ENCODE measurements at regions not wholly inside any gene's neighbourhood (a gene's known extent, or its start where the extent isn't known, plus 50 kb on each side); places are given as distances from the start of the nearest gene placed in this dataset.
"Not testable (repeated sequence)": the region's sequence is repeated elsewhere in the genome, so short reads cannot be mapped to it uniquely, and the experiment has no call there.

DNA sequence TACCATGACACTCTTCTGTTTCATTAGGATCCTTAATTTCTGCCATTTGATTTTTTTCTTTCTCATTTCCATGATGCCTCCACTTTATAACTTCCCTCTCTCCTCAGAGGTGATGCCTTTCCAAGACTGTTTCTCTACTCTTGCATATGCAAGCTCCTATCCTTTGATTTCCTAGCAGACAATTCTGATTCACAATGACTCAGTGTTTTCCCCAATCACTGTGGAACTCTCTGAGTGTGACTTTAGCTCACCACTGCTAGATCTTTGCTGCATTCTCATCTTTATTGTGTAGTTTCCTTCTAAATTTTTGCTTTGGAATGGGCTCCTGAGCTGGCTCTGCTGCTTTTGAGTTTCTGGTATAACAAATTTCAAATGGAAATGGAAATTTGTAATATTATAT lies 184.9 kb downstream of the TINAG start:
- TF ChIP-seq JUND (IDR thresholded peaks at IDR 0.05; ENCODE audit: low read depth), result no peak
- in situ Hi-C loops (cut with HindIII; ENCODE audit: low pct_unique_long_range_greater_than_20kb, low sequenced_read_pairs), result no loop called here
- no peak for DNase-seq (ENCODE audit: low read depth in 1 of 2, low spot score in 1 of 2)

DNA sequence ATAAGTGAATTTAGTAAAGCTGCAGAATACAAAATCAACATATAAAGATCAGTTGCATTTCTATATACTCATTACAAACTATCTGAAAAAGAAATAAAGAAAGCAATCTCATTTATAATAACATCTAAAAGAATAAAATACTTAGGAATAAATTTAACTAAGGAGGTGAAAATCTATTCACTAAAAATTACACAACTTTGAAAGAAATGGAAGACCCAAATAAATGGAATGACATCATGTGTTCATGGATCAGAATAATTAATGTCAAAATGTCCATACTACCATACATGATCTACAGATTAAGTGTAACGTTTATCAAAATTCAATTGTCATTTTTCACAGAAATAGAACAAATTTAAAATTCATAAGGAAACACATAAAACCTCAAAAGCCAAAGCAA lies 194.9 kb downstream of the TINAG start:
- TF ChIP-seq JUND (IDR thresholded peaks at IDR 0.05; ENCODE audit: low read depth), result no peak
- DNase-seq (ENCODE audit: low read depth in 1 of 2, low spot score in 1 of 2), result no peak
- in situ Hi-C loops (cut with HindIII; ENCODE audit: low pct_unique_long_range_greater_than_20kb, low sequenced_read_pairs), result no loop called here

DNA sequence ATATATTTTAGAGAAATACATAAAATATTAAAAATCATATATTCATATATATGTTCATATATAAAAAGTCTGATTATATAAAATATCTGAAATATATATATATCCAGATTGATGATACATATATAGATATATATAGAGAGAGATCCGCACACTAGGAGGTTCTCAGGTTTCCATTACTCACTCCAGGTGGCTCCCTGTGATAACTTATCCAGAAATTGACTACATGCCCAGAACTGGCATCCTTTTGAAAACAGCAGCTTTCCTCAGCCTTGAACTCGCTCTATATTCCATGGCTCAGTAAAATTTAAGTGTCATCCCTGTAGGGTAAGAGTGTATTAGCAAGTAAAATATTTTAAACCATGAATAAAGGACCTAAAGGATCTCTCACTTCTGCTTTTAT lies 206.8 kb downstream of the TINAG start:
- no peak for DNase-seq (ENCODE audit: low read depth in 1 of 2, low spot score in 1 of 2)

DNA sequence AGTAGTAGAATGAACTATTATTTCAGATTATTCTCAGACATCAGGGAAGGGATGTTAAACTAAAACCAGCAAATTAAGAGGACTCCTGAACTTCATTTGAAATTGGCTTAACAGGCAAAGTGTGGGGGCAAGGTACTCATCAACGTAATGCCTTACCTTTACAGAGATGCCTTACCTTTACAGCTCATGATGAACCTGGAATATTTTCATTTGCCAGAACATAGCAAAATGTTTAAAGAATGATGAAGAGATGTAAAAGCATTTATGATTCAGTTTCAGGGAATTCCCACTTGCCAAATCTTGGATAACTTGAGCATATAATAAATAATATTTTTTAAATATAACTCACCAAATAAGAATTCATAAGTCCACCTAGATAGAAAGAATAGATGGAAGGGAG lies 207.5 kb downstream of the TINAG start:
- no peak for TF ChIP-seq JUND (IDR thresholded peaks at IDR 0.05; ENCODE audit: low read depth)
- no peak for DNase-seq (ENCODE audit: low read depth in 1 of 2, low spot score in 1 of 2)
- in situ Hi-C loops (cut with HindIII; ENCODE audit: low pct_unique_long_range_greater_than_20kb, low sequenced_read_pairs), result no loop called here

More for the DNA sequence above, 206.8 kb downstream of the TINAG start:
- no peak for TF ChIP-seq JUND (IDR thresholded peaks at IDR 0.05; ENCODE audit: low read depth)
- in situ Hi-C loops (cut with HindIII; ENCODE audit: low pct_unique_long_range_greater_than_20kb, low sequenced_read_pairs), result no loop called here

DNA sequence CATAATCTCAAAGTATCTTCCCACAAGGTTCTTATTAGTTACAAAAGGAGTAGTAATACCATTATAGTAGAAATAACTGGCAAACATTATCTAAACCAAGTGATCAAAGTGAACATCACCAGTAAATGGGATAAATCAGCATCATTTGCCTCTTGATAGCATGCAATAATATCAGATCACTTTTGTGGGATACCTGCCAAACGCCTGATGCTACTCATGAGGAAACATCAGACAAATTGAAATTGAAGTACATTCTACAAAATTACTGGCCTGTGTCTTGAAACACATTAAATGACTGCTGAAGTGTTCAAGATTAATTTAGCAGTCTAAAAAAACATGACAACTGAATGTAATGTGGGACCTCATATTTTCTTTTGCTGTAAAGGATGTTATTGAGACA lies 208.1 kb downstream of the TINAG start:
- in situ Hi-C loops (cut with HindIII; ENCODE audit: low pct_unique_long_range_greater_than_20kb, low sequenced_read_pairs), result no loop called here
- no peak for TF ChIP-seq JUND (IDR thresholded peaks at IDR 0.05; ENCODE audit: low read depth)
- no peak for DNase-seq (ENCODE audit: low read depth in 1 of 2, low spot score in 1 of 2)

DNA sequence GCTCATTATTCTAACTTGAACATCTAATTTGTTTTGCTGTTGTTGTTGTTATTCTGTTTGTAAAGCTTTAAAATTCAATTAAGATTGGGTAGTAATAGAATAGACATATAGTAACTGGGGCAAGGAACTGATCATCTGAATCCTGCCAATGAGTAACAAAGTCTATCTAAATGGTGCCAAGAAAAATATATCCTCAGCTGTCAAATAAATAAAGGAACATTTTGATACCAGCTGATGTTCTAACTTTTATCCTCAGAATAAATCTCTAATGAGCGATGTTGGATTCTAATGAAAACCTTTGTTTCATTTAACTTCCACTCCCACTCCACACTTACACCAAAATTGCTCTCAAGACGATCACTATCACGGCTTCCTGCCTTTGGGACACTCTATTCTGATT lies 210.9 kb downstream of the TINAG start:
- TF ChIP-seq JUND (IDR thresholded peaks at IDR 0.05; ENCODE audit: low read depth), result no peak
- DNase-seq (ENCODE audit: low read depth in 1 of 2, low spot score in 1 of 2), result no peak
- in situ Hi-C loops (cut with HindIII; ENCODE audit: low pct_unique_long_range_greater_than_20kb, low sequenced_read_pairs), result no loop called here

DNA sequence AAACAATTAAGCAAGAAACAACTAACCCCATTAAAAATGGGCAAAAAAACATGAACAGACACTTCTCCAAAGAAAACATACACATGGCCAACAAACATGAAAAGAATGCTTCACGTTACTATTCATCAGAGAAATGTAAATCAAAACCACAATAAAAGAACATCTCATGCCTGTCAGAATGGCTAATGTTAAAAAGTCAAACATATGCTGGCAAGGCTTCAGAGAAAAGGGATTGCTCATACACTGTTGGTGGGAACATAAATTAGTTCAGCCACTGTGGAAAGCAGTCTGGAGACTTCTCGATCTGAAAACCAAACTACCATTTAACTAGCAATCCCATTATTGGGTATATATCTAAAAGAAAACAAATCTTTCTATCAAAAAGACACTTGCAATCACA lies 217.5 kb downstream of the TINAG start:
- TF ChIP-seq JUND (IDR thresholded peaks at IDR 0.05; ENCODE audit: low read depth), result no peak
- in situ Hi-C loops (cut with HindIII; ENCODE audit: low pct_unique_long_range_greater_than_20kb, low sequenced_read_pairs), result no loop called here
- DNase-seq (ENCODE audit: low read depth in 1 of 2, low spot score in 1 of 2), result no peak

DNA sequence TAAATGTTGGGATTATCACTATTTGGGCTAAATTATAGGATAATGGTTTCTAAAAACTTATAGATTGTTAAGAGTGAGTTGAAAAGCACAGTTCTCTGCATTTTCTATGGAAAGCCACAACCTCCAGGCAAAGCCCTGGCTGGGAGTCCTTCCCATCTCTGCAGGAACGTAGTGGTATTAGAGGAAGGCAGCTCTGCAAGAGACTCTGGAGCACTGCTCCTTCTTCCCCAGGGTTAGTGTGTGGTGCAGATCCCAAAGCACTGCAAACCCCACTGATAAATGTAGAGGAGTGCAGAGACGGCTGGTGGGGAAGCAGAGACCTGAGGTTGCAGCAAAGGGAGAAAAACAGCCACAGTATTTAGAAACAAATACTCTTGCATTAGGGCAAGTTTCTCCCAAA lies 225.3 kb downstream of the TINAG start:
- no peak for DNase-seq (ENCODE audit: low read depth in 1 of 2, low spot score in 1 of 2)
- in situ Hi-C loops (cut with HindIII; ENCODE audit: low pct_unique_long_range_greater_than_20kb, low sequenced_read_pairs), result no loop called here
- no peak for TF ChIP-seq JUND (IDR thresholded peaks at IDR 0.05; ENCODE audit: low read depth)

DNA sequence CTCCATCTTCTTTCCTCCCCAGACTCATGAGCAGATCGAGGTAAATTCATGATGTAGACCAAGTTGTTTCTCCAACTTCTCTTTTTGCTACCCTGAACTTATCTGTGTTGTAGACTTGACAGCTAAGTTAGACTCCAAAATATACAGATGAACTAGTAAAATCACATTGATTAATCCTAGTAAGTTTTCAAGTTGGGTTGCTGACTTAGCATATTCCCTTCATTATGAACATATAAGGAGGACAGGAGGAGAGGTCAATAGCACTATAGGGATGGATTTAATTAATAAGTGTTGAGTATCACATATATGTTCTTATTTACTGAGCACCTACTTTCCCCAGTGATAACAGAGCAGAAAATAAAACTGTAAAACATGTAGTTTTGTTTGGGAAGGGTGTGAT lies 227.3 kb downstream of the TINAG start:
- DNase-seq (ENCODE audit: low read depth in 1 of 2, low spot score in 1 of 2), result no peak
- no peak for TF ChIP-seq JUND (IDR thresholded peaks at IDR 0.05; ENCODE audit: low read depth)
- in situ Hi-C loops (cut with HindIII; ENCODE audit: low pct_unique_long_range_greater_than_20kb, low sequenced_read_pairs), result no loop called here

DNA sequence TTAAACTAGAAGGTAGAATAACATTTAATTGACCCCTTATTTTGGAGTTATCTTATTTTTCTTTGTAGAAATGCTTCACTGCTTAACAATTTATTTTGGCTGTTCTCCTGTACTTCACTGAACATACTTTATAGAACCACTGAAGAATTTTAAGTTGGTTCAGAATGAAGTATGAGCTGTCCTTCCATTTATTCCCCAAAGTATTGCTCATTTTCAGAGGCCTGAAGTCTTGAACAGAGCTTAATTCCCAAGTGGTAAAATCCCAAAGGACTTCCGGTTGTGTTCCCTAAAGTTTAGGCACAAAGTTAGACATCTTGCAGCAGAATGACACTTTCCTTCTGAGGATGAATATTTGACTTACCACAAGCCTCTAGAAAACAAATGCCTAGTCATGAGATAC lies 233.3 kb downstream of the TINAG start:
- DNase-seq (ENCODE audit: low read depth in 1 of 2, low spot score in 1 of 2), result no peak
- in situ Hi-C loops (cut with HindIII; ENCODE audit: low pct_unique_long_range_greater_than_20kb, low sequenced_read_pairs), result no loop called here
- no peak for TF ChIP-seq JUND (IDR thresholded peaks at IDR 0.05; ENCODE audit: low read depth)

DNA sequence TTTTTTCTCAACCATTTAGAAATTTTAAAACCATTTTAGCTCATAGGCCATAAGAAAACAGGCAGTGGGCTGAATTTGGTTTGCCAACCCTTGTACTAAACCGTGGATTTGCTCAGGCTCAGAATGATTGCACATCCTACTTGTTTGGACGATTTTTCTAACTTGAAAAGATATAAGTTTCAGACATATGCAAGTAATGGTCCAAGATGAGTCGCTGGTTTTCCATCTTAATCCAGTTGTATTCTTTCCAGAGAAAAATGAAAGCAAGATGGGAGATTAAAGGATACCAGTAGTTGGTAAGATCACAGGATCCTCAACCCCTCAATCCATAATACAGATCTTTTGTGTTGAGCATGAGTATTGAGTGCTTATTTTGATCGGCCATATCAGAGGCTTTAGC lies 250.9 kb downstream of the TINAG start:
- in situ Hi-C loops (cut with HindIII; ENCODE audit: low pct_unique_long_range_greater_than_20kb, low sequenced_read_pairs), result no loop called here
- TF ChIP-seq JUND (IDR thresholded peaks at IDR 0.05; ENCODE audit: low read depth), result no peak
- no peak for DNase-seq (ENCODE audit: low read depth in 1 of 2, low spot score in 1 of 2)

DNA sequence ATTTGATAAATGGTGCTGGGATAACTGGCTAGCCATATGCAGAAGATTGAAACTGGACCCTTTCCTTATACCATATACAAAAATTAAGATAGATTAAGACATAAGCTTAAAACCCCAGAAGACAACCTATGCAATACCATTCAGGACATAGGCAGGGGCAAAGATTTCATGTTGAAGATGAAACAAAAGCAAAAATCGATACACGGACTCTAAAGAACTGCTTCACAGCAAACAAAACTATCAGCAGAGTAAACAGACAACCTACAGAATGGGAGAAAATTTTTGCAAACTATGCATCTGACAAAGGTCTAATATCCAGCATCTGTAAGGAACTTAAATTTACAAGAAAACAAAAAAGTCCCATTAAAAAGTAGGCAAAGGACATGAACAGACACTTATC lies 255.9 kb downstream of the TINAG start:
- in situ Hi-C loops (cut with HindIII; ENCODE audit: low pct_unique_long_range_greater_than_20kb, low sequenced_read_pairs); DNase-seq (ENCODE audit: low read depth in 1 of 2, low spot score in 1 of 2): not testable (repeated sequence)

DNA sequence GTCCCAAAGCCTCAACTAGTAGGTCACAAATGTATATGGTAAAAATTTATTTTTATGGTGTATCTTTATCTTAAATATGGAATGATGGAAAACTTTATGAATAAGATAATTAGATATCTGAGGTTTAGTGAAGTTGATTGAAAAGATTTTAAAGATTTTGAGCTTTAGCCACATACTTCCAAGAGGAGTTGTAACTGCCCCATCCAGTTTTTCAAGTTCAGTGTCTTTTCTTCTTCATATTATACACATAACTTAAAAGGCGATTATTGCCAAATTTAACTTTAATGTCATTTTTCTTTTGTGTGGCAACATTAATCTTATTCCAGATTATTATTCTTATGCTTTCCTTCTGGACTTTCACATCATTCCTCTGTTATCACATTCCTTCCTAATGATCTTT lies 266.4 kb downstream of the TINAG start:
- peak in 1 of 2 experiments; percentile 46 for DNase-seq (ENCODE audit: low read depth in 1 of 2, low spot score in 1 of 2)
- no peak for TF ChIP-seq JUND (IDR thresholded peaks at IDR 0.05; ENCODE audit: low read depth)
- in situ Hi-C loops (cut with HindIII; ENCODE audit: low pct_unique_long_range_greater_than_20kb, low sequenced_read_pairs), result no loop called here

DNA sequence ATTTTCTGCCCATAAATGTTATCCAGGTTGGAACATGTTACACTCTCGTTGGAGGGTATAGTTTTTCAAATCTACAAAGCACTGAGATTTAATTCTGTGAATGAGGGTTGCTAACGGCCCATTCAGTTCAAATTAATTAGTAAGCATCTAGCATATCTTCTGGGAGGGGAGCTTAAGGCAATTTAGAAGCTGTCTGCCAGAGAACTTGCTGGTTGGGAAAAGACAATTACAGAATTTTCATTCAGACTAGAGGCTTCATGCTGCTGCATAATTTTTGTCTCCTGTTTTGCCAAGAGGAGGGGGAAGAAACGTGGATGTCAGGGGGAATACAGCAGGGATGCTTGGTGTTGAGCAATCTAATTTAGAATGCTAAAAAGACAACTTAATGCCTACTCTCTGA lies 268.3 kb upstream of the FAM83B start:
- in situ Hi-C loops (cut with HindIII; ENCODE audit: low pct_unique_long_range_greater_than_20kb, low sequenced_read_pairs), result no loop called here

DNA sequence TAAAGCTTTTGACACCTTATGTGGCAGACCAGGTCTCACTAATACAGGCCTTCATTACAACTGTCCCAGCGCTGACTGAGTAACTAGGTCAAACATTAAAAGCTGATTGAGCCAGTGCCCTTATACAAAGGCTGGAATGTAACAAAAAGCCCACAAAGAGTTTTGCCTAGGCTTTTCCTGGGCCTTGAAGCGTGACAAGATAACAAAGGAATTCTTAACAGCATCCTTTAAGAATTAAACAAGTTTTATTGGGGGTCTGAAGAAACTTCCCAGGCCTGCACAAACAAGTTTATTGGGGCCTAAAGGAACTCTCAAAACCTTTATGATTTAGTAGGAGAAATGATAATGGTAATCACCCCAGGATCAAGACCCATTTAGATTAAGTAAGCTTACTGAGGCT lies 267.6 kb upstream of the FAM83B start:
- no peak for TF ChIP-seq JUND (IDR thresholded peaks at IDR 0.05; ENCODE audit: low read depth)
- no peak for DNase-seq (ENCODE audit: low read depth in 1 of 2, low spot score in 1 of 2)
- in situ Hi-C loops (cut with HindIII; ENCODE audit: low pct_unique_long_range_greater_than_20kb, low sequenced_read_pairs), result no loop called here

More for the DNA sequence above, 268.3 kb upstream of the FAM83B start:
- no peak for DNase-seq (ENCODE audit: low read depth in 1 of 2, low spot score in 1 of 2)
- TF ChIP-seq JUND (IDR thresholded peaks at IDR 0.05; ENCODE audit: low read depth), result no peak

Measured in T47D (cell line).